ENCODE measurements at regions not wholly inside any gene's neighbourhood (a gene's known extent, or its start where the extent isn't known, plus 50 kb on each side); places are given as distances from the start of the nearest gene placed in this dataset.

DNA sequence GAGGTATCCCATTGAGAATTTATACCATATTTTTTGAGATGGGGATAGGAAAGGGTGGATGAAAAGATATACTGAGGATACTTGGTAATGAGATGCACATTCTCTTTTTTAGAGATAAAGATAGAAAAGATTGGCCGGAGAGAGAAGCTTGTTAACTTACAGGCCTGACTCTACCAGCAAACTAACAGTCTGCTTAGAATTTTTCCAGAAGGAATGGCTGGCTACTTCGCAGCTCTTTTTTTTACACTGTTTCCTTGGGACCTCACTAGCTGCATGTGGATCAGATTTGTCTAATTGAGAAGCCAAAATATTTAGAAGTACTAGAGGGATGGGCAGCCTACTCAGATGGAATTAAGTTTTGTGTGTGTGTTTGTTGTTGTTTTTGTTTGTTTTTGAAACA lies 586.6 kb downstream of the TAFA4 start (continued):
- TF ChIP-seq CHD7 (IDR thresholded peaks at IDR 0.05; ENCODE audit: insufficient replicate concordance, low read length) (no peak), GTF2F1 (IDR thresholded peaks at IDR 0.05; ENCODE audit: borderline replicate concordance, low read depth, low read length) (no peak), BRCA1 (IDR thresholded peaks at IDR 0.05; ENCODE audit: low read depth, low read length) (no peak), RNF2 (IDR thresholded peaks at IDR 0.05; ENCODE audit: borderline replicate concordance, low read depth, low read length, missing control alignments, poor library complexity, severe bottlenecking) (no peak), FOSL1 (IDR thresholded peaks at IDR 0.05; ENCODE audit: insufficient read depth, low read depth, low read length) (no peak), MAFK (IDR thresholded peaks at IDR 0.05; ENCODE audit: low read depth, low read length) (no peak), CBX8 (IDR thresholded peaks at IDR 0.05; ENCODE audit: borderline replicate concordance, low read depth, low read length) (no peak), BACH1 (IDR thresholded peaks at IDR 0.05; ENCODE audit: low read length) (no peak), SIN3A (conservative IDR thresholded peaks at IDR 0.05 in 1 of 2, IDR thresholded peaks at IDR 0.05 in 1 of 2; ENCODE audit: low read depth in 1 of 2, low read length in 2 of 2) (no peak), ATF2 (IDR thresholded peaks at IDR 0.05; ENCODE audit: low read length) (no peak)
